ENCODE measurements at regions not wholly inside any gene's neighbourhood (a gene's known extent, or its start where the extent isn't known, plus 50 kb on each side); places are given as distances from the start of the nearest gene placed in this dataset.
"Not testable (repeated sequence)": the region's sequence is repeated elsewhere in the genome, so short reads cannot be mapped to it uniquely, and the experiment has no call there.

- Mint-ChIP-seq H3K4me1 (peaks cover 5% of the 10 kb centered on the region), H3K27me3 (peaks cover 15% of the 10 kb centered on the region), H3K36me3 (no peaks in the 10 kb centered on the region), H3K27ac (no peak overlapping the region), H3K4me3 (no peak overlapping the region), H3K9me3 (no peaks in the 10 kb centered on the region)
Observed at GRCh38 chr3:67113802-67114407, 115.8 kb downstream of the KBTBD8 start.

GRCh38 chr3:67118122-67118521 is 120.0 kb downstream of the KBTBD8 start:
- H3K27ac Mint-ChIP-seq: no peak overlapping the region
- H3K9me3 Mint-ChIP-seq: no peaks in the 10 kb centered on the region
- H3K4me1 Mint-ChIP-seq: peaks cover 5% of the 10 kb centered on the region
- peaks cover 17% of the 10 kb centered on the region for H3K27me3 Mint-ChIP-seq
- H3K4me3 Mint-ChIP-seq: no peak overlapping the region
- no peaks in the 10 kb centered on the region for H3K36me3 Mint-ChIP-seq

GRCh38 chr3:67118635-67119034 is 120.5 kb downstream of the KBTBD8 start:
- H3K36me3 Mint-ChIP-seq: no peaks in the 10 kb centered on the region
- H3K27me3 Mint-ChIP-seq: peaks cover 17% of the 10 kb centered on the region
- H3K4me1 Mint-ChIP-seq: peaks cover 1% of the 10 kb centered on the region
- no peak overlapping the region for H3K27ac Mint-ChIP-seq
- no peak overlapping the region for H3K4me3 Mint-ChIP-seq
- no peaks in the 10 kb centered on the region for H3K9me3 Mint-ChIP-seq

- Mint-ChIP-seq H3K36me3 (no peaks in the 10 kb centered on the region), H3K4me1 (no peaks in the 10 kb centered on the region), H3K9me3 (no peaks in the 10 kb centered on the region), H3K4me3 (no peak overlapping the region), H3K27me3 (peaks cover 5% of the 10 kb centered on the region), H3K27ac (no peak overlapping the region)
Observed at GRCh38 chr3:67123914-67124313, 125.8 kb downstream of the KBTBD8 start.

- no peak overlapping the region for H3K4me3 Mint-ChIP-seq
- H3K4me1 Mint-ChIP-seq: no peaks in the 10 kb centered on the region
- peaks cover 7% of the 10 kb centered on the region for H3K27me3 Mint-ChIP-seq
- H3K9me3 Mint-ChIP-seq: no peaks in the 10 kb centered on the region
- no peak overlapping the region for H3K27ac Mint-ChIP-seq
- no peaks in the 10 kb centered on the region for H3K36me3 Mint-ChIP-seq
Observed at GRCh38 chr3:67127254-67127653, 129.1 kb downstream of the KBTBD8 start.

- Mint-ChIP-seq H3K27me3 (peaks cover 7% of the 10 kb centered on the region), H3K27ac (no peak overlapping the region), H3K4me1 (no peaks in the 10 kb centered on the region), H3K4me3 (no peak overlapping the region), H3K9me3 (peaks cover 31% of the 10 kb centered on the region), H3K36me3 (peaks cover 7% of the 10 kb centered on the region)
Observed at GRCh38 chr3:67142432-67142831, 144.3 kb downstream of the KBTBD8 start.

- Mint-ChIP-seq H3K4me1 (no peaks in the 10 kb centered on the region), H3K4me3 (no peak overlapping the region), H3K36me3 (peaks cover 6% of the 10 kb centered on the region), H3K27ac (no peak overlapping the region), H3K9me3 (peaks cover 6% of the 10 kb centered on the region), H3K27me3 (peaks cover 3% of the 10 kb centered on the region)
Observed at GRCh38 chr3:67145738-67146137, 147.6 kb downstream of the KBTBD8 start.

- Mint-ChIP-seq H3K36me3 (no peaks in the 10 kb centered on the region), H3K9me3 (peaks cover 12% of the 10 kb centered on the region), H3K4me1 (no peaks in the 10 kb centered on the region), H3K27me3 (no peaks in the 10 kb centered on the region), H3K27ac (no peak overlapping the region), H3K4me3 (no peak overlapping the region)
Observed at GRCh38 chr3:67154429-67154828, 156.3 kb downstream of the KBTBD8 start.

GRCh38 chr3:67167481-67167880 is 169.4 kb downstream of the KBTBD8 start:
- H3K27me3 Mint-ChIP-seq: no peaks in the 10 kb centered on the region
- no peaks in the 10 kb centered on the region for H3K36me3 Mint-ChIP-seq
- H3K4me1 Mint-ChIP-seq: no peaks in the 10 kb centered on the region
- H3K27ac Mint-ChIP-seq: no peak overlapping the region
- H3K9me3 Mint-ChIP-seq: no peaks in the 10 kb centered on the region
- no peak overlapping the region for H3K4me3 Mint-ChIP-seq

GRCh38 chr3:67171841-67172240 is 173.7 kb downstream of the KBTBD8 start:
- Mint-ChIP-seq H3K27ac (no peak overlapping the region), H3K27me3 (peaks cover 3% of the 10 kb centered on the region), H3K36me3 (no peaks in the 10 kb centered on the region), H3K9me3 (no peaks in the 10 kb centered on the region), H3K4me1 (no peaks in the 10 kb centered on the region), H3K4me3 (no peak overlapping the region)

GRCh38 chr3:67173130-67173529 is 175.0 kb downstream of the KBTBD8 start:
- not testable (repeated sequence) for H3K9me3 Mint-ChIP-seq, H3K36me3 Mint-ChIP-seq, H3K27me3 Mint-ChIP-seq, H3K4me1 Mint-ChIP-seq, H3K4me3 Mint-ChIP-seq, H3K27ac Mint-ChIP-seq

GRCh38 chr3:67176396-67176795 is 178.3 kb downstream of the KBTBD8 start:
- no peak overlapping the region for H3K4me3 Mint-ChIP-seq
- H3K4me1 Mint-ChIP-seq: no peaks in the 10 kb centered on the region
- H3K27ac Mint-ChIP-seq: no peak overlapping the region
- peaks cover 3% of the 10 kb centered on the region for H3K27me3 Mint-ChIP-seq
- no peaks in the 10 kb centered on the region for H3K9me3 Mint-ChIP-seq
- no peaks in the 10 kb centered on the region for H3K36me3 Mint-ChIP-seq

- Mint-ChIP-seq H3K4me3 (no peak overlapping the region), H3K36me3 (no peaks in the 10 kb centered on the region), H3K9me3 (peaks cover 6% of the 10 kb centered on the region), H3K27me3 (peaks cover 3% of the 10 kb centered on the region), H3K4me1 (no peaks in the 10 kb centered on the region), H3K27ac (no peak overlapping the region)
Observed at GRCh38 chr3:67192466-67192865, 194.4 kb downstream of the KBTBD8 start.

- no peak overlapping the region for H3K4me3 Mint-ChIP-seq
- H3K4me1 Mint-ChIP-seq: no peaks in the 10 kb centered on the region
- no peak overlapping the region for H3K27ac Mint-ChIP-seq
- H3K27me3 Mint-ChIP-seq: peaks cover 2% of the 10 kb centered on the region
- H3K36me3 Mint-ChIP-seq: no peaks in the 10 kb centered on the region
- H3K9me3 Mint-ChIP-seq: no peaks in the 10 kb centered on the region
Observed at GRCh38 chr3:67196677-67197076, 198.6 kb downstream of the KBTBD8 start.

GRCh38 chr3:67198374-67198773 is 200.3 kb downstream of the KBTBD8 start:
- Mint-ChIP-seq H3K9me3 (no peaks in the 10 kb centered on the region), H3K4me1 (no peaks in the 10 kb centered on the region), H3K27me3 (no peaks in the 10 kb centered on the region), H3K4me3 (no peak overlapping the region), H3K36me3 (no peaks in the 10 kb centered on the region), H3K27ac (no peak overlapping the region)

GRCh38 chr3:67200618-67201017 is 202.5 kb downstream of the KBTBD8 start:
- Mint-ChIP-seq H3K9me3 (no peaks in the 10 kb centered on the region), H3K27ac (no peak overlapping the region), H3K4me3 (no peak overlapping the region), H3K27me3 (no peaks in the 10 kb centered on the region), H3K4me1 (no peaks in the 10 kb centered on the region), H3K36me3 (peaks cover 2% of the 10 kb centered on the region)

GRCh38 chr3:67201026-67201425 is 202.9 kb downstream of the KBTBD8 start:
- no peak overlapping the region for H3K4me3 Mint-ChIP-seq
- H3K4me1 Mint-ChIP-seq: no peaks in the 10 kb centered on the region
- H3K27ac Mint-ChIP-seq: no peak overlapping the region
- no peaks in the 10 kb centered on the region for H3K27me3 Mint-ChIP-seq
- H3K9me3 Mint-ChIP-seq: no peaks in the 10 kb centered on the region
- peaks cover 2% of the 10 kb centered on the region for H3K36me3 Mint-ChIP-seq
